ENCODE measurements at regions not wholly inside any gene's neighbourhood (a gene's known extent, or its start where the extent isn't known, plus 50 kb on each side); places are given as distances from the start of the nearest gene placed in this dataset.

- no peak for TF ChIP-seq PHF8 (conservative IDR thresholded peaks at IDR 0.05; ENCODE audit: low read depth, low read length)
- no peak for TF ChIP-seq YY1 (IDR thresholded peaks at IDR 0.05; ENCODE audit: low read depth, low read length)
Measured at GRCh38 chr3:72190050-72190449, 405.1 kb upstream of the PROK2 start (continued).

All from H1 (cell line).